ENCODE measurements at regions not wholly inside any gene's neighbourhood (a gene's known extent, or its start where the extent isn't known, plus 50 kb on each side); places are given as distances from the start of the nearest gene placed in this dataset.

- no peak for DNase-seq
Measured at GRCh38 chr9:109914280-109915027, 134.5 kb downstream of the PALM2AKAP2 start.

- no peak for DNase-seq
Measured at GRCh38 chr9:109916316-109916715, 136.3 kb downstream of the PALM2AKAP2 start.

DNA sequence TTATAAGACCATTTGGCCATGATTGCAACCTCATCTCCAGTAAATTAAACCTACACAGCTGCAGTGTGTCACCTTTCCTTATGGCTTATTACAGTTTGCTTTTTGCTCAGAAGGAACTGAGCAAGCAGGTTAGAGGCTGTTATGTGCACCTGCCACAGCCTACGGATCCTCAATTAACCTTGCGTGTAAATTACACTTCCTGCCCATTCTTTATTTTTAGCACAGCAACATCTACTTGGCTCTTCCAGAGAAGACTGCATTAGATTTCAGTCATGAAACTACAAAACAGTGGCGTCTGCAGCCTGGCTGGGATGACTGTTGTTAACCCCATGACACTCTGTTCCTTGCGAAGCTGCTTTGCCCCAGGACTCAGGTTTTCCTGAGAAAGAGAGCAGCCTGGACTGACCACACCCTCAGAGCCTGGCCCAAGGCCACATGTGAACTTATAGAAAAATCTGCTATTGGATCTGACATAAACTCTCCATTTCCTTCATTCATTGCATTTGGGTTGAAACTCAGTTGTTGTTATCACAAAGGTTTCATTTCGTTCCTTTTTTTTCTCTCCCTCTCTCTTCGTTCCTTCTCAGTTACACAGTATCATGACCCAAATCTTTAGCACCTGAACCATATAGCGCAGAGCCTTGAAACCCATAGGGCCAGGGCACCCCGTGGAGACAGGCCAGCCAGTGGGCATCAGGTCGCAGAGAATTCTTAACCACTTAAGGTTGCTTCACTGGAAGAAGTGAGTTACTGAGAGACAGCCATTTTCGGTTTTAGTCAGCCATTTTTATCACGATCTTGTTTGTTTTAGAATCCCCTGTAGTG is 138.6 kb downstream of the PALM2AKAP2 start:
- no peak for DNase-seq

DNA sequence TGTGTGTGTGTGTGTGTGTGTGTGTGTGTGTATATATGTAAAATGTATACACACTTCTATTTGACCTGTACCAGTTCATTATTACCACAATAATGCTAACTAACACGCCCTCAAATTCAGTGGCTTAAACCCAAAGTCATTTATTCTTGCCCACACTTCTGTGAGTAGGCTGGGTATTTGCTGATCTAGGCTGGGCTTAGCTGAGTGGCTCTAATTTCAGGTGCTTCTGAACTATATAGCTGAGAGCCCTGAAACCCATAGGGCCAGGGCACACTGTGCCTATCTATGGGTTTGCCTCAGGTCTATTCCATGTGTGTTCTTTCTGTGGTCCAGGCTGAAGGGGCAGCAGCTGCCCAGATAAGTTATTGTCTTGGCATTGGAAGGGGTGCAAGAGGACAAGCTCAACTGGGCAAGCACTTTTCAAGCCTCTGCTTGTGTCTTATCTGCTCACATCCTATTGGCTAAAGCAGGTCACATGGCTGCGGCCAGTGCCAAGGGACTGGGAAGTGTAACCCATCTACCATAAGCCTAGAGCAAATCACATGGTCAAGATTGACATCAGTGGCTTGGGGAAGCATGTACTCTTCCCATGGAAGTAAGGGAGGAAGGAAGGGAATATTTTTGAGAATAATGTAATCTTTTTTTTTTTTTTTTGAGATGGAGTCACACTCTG is 139.9 kb downstream of the PALM2AKAP2 start:
- no peak for DNase-seq

DNA sequence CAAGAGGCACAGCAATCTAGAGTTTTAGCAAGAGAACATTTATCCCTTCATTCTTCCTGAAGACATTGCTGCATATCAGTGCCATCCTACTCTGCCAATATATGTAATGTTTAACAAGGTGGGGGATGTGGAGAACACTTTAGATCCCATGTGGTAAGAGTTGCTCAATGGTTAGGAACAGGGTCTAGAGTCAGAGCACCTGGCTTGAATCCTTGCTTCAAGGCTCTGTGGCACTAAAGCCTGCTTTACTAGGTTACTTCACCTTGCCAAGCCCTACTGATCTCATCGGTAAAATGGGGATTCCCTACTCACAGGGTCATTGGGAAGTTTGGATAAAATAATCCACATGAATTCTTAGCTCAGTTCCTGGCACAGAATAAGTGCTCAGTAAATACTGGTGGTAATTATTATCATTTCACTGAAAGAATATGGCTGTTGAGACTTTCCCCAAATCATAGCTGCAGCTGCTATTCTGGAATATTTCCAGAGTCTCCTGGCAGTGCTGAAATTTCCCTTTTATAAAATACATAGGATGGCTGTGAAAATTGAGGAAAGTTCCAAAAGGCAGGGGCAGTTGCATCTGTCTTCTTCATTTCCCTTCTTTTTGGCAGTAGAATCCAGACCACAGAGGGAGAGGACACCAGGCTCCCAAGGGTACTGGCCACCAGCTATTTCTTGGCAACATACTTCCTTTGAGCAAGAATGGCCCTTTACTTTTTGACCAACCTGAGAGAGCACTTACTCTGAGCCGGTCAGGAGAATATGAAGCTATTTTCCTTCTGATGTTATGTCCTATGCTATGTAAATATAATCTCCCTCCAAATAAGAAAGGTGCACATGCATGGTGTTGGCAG is 142.8 kb downstream of the PALM2AKAP2 start:
- DNase-seq: no peak

GRCh38 chr9:109923471-109923760 is 143.4 kb downstream of the PALM2AKAP2 start:
- no peak for DNase-seq

DNA sequence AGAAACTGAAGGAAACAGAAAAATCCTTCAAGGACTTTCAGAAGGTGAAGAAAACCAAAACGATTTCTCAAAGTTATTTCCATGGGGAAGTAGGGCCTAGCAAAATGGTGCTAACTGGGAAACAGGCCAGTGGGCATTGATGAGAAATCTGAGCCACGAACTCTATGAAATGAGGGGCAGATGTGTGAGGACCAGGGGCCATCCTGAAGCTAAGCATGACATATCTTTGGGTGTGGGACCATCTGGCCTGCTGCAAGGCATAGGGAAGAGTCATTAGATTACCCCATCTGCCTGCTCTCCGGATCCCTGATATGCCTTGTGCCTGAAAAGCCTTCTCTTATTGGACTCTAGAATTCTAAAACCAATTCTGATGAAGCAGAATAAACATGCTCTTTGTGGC is 143.8 kb downstream of the PALM2AKAP2 start:
- no peak for DNase-seq

DNA sequence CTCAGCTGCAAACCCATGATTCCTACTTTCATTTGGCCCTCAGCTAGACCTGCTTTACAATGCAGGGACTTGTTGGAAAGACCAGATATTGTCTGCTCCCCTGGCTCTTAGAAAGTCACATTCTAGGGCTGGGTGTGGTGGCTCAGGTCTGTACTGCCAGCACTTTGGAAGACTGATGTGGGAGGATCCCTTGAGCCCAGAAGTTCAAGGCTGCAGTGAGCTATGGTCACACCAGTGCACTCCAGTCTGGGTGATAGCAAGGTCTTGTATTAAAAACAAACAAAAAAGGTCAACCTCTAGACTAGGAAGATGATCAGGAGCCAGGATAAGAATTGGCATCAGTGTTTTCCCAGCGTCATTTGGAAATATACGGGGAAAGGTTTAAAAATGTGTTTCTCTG is 145.8 kb downstream of the PALM2AKAP2 start:
- DNase-seq: no peak

- no peak for DNase-seq
Measured at GRCh38 chr9:109926421-109926869, 146.4 kb downstream of the PALM2AKAP2 start.

- DNase-seq: no peak
Measured at GRCh38 chr9:109931623-109932022, 151.6 kb downstream of the PALM2AKAP2 start.

DNA sequence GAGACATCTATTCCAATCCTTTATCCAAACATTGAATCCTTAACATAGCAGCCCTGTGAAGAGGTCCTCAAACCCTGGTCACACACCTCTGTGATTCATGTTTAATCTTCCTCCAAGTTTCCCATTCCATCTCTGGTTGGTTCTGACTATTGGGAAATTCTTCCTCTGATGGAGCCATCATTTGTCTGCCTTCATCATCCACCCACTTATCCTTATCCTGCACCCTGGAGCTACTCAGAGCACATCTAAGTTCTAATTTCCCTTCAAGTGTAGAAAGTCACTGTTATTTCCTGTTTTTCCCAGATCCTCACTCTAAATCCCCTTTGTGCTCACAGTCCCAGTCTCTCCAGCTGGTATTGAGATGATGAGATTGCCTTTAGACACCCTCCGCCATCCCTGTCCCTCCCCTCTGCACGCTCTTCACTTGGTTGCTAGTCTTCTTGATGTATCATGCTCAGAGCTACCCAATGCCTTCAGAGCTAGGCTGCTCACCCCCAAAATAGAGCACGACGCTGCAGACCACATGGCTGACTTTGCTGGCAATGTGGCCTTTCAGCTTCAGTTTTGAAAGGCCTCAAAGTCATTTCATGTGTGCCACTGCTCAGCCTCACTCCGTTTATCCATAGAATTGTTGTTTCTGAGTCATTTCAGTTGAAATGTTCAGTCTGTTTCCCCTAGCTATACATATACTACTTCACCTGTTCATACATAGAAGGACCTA is 154.3 kb downstream of the PALM2AKAP2 start:
- DNase-seq: no peak

DNA sequence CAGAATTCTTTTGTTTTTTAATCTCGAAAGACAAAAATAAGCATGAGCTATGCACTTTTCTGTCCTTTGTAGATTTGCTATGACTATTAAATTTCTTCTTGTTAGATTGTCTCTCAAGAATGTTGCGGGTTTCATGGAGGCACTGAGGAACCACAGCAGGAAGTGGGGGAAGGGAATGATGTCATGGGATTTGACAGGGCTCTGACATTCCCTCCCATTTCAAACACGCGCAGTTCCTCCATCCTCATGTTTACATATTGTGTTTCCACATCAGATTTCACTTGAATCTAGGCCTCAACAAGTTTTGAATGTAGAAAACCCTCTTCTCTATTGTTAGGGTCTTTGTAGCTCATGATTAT is 154.8 kb downstream of the PALM2AKAP2 start:
- no peak for DNase-seq

- DNase-seq: no peak
Measured at GRCh38 chr9:109935406-109936087, 155.5 kb downstream of the PALM2AKAP2 start.

DNA sequence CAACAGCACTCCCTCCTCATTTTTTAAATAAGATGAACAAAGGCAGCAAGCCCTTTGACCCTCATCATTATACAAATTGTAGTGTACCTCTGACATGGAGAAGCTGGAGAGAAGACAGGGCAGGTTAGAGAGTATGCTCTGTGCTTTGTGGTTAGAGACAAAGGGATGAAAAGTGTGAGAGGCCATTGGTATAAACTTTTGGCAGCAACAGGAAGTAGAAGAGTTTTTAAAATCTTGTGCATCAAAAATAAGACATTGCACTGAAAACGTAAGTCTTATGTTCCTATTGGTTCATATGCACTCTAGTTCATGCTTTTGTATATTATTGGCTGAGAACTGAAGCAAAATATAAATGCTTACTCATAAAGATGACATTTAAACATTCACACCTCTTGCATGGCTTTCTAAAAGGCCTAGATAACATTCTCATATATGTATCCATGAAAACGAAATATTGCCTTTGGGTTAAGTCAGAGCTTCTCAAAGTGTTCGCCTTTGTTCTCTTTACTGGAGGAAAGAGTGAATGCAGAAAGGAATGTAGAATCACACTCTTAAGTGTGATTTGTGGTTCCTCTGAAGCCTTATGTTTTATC is 158.0 kb downstream of the PALM2AKAP2 start:
- no peak for DNase-seq

DNA sequence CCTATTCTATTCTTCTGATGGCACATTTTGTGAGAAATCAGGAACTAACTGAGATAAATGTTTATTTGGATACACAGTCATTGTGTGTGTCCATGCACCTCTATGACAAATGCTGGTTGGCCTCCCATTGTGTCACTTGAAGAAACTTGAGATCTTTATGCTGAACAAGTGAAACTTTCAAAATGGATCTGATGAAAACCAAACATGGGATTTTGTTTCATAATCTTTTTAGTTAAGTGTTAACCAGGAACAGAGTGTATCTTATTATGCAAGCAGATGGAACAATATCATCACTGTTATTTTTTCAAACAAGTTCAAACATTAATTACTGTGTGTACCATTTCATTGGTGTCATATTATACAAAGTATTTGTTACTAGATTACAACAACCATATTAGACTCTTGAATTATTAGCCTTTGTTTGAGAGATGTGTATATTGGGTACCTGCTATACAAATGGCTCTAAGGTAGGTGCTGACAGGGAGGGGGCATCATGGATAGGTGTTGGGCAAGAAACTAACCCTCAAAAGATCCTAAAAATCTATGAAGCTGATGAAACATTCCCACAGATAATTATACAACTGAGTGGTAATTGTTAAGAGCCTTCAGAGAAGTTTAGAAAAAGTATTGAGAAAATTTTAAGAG is 159.8 kb downstream of the PALM2AKAP2 start:
- DNase-seq: no peak

- DNase-seq: no peak
Measured at GRCh38 chr9:109940561-109940960, 160.6 kb downstream of the PALM2AKAP2 start.

DNA sequence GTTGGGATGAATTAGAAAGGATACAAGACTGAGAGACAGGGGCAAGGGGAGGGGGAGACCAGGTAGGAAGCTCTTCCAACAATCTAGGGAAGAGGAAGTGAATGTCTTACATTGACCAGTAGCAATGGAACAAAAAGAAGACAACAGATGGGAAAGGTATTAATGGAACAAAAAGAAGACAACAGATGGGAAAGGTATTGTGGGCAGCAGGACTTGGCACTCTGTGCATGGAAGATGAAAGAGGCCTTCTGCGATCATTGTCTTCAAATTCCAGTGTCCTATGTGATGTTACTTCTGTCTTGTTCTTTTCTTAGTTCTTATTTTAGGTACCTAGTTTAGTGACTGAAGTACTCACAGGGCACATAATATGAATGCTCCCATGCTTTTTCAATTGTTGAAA is 161.8 kb downstream of the PALM2AKAP2 start:
- DNase-seq: no peak

DNA sequence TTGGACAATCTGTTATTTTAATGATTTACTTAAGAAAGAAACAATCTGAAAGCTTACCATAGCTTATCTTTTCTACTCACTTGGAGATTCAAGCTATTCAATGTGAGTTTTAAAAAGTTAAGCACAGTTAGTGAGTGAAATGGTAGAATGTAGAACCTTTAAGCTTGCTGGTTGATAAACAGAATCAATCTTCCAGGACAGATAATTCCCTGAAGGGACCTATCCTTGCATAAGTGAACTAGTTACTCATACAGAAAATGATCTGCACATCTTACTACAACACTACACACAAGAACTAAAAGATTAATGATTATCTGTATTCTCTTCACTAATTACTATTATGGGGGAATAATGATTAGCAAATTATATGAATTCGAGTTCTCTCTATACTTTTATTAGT is 165.6 kb downstream of the PALM2AKAP2 start:
- no peak for DNase-seq

DNA sequence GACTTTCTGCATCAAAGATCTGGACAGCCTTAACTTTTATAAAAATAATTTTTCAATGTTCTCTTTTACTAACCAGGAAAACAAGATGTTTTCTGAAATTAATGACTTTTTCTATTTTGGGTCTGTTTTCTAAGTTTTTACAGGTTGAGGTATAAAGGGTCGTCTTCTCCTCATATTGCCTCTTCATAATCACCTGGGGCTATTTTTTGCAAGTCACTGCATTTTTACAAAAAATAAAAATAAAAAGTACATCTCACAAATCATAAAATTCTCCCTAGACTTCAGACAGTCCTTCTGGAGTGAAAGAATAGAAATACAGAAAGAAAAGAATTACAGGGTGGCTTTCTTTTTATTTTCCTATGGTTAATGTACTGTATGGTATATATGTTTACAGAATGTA is 168.5 kb downstream of the PALM2AKAP2 start:
- no peak for DNase-seq

GRCh38 chr9:109950710-109951443 is 170.9 kb downstream of the PALM2AKAP2 start:
- DNase-seq: no peak
